ENCODE measurements at regions not wholly inside any gene's neighbourhood (a gene's known extent, or its start where the extent isn't known, plus 50 kb on each side); places are given as distances from the start of the nearest gene placed in this dataset.

DNA sequence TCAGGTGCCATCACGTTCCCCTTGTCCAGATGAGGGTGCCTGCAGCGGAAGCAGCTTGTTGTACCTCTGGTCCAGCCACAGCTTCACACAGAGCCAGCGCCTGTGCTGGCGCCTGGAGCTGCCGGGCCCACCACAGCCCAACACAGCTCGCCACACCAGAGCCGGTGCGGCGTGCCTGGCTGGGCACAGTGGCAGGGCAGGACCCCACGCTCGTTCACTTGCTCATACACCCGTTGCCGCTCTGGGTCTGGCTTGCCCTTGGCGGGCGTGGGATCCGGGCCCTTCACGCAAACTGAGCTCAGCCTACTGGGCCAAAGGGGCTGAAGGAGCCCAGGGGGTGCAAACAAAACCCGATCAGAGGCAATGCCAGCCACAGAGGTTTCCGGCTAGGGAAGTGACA, 492.5 kb upstream of the MANEA start:
- ChIA-PET CTCF (ENCODE audit: low intra/inter-chr PET ratio) (no interaction called here), POLR2A (no interaction called here)
- DNase-seq (ENCODE audit: extremely low read depth in 1 of 4, low spot score in 3 of 4) = no peak
- H3K27ac ChIP-seq (ENCODE audit: extremely low read depth, low read depth, low read length) = no peak overlapping the region
- intact Hi-C loops (cut with micrococcal nuclease) = no loop called here
- no peak overlapping the region for H3K9ac ChIP-seq (ENCODE audit: insufficient read depth in 1 of 2, low read depth in 2 of 2, low read length in 2 of 2)
- no peak overlapping the region for H3K4me3 ChIP-seq
- in situ Hi-C loops (cut with MboI) = loop anchor here (5.0 kb wide), 1 partner anchor 73 kb away; no protein-coding TSS in a partner anchor
- no peak for FAIRE-seq
- no peak for ATAC-seq
- no peaks in the 10 kb centered on the region for H3K9me3 ChIP-seq (replicated peaks; ENCODE audit: control insufficient read depth, insufficient read depth, low read depth, low read length)
- TF ChIP-seq PRPF4 (IDR thresholded peaks at IDR 0.05; ENCODE audit: insufficient read depth, low read depth, low read length, poor library complexity, severe bottlenecking) (no peak), FUS (optimal IDR thresholded peaks at IDR 0.05; ENCODE audit: low read depth, low read length) (no peak), HMGN3 (IDR thresholded peaks at IDR 0.05; ENCODE audit: borderline replicate concordance, extremely low read depth, insufficient read length, low read depth, low read length) (no peak), PHF21A (IDR thresholded peaks at IDR 0.05; ENCODE audit: borderline replicate concordance, low read depth) (no peak), CTBP1 (IDR thresholded peaks at IDR 0.05; ENCODE audit: borderline replicate concordance) (no peak), PCBP2 (IDR thresholded peaks at IDR 0.05; ENCODE audit: low read depth, low read length, poor library complexity, severe bottlenecking) (no peak), NFE2 (IDR thresholded peaks at IDR 0.05; ENCODE audit: low read depth) (no peak), MTA3 (IDR thresholded peaks at IDR 0.05; ENCODE audit: borderline replicate concordance) (no peak), EP400 (IDR thresholded peaks at IDR 0.05) (no peak), ZNF347 (CRISPR knock-in tag; IDR thresholded peaks at IDR 0.05; ENCODE audit: low read depth) (no peak), RFX7 (CRISPR knock-in tag; IDR thresholded peaks at IDR 0.05) (no peak), CAMTA2 (CRISPR knock-in tag; conservative IDR thresholded peaks at IDR 0.05) (no peak), ADNP (tag; IDR thresholded peaks at IDR 0.05) (no peak)
- TF ChIP-seq, protein P1, sequence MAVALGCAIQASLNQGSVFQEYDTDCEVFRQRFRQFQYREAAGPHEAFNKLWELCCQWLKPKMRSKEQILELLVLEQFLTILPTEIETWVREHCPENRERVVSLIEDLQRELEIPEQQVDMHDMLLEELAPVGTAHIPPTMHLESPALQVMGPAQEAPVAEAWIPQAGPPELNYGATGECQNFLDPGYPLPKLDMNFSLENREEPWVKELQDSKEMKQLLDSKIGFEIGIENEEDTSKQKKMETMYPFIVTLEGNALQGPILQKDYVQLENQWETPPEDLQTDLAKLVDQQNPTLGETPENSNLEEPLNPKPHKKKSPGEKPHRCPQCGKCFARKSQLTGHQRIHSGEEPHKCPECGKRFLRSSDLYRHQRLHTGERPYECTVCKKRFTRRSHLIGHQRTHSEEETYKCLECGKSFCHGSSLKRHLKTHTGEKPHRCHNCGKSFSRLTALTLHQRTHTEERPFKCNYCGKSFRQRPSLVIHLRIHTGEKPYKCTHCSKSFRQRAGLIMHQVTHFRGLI (CRISPR knock-in tag; IDR thresholded peaks at IDR 0.05) = no peak
- TF ChIP-seq, protein P2, sequence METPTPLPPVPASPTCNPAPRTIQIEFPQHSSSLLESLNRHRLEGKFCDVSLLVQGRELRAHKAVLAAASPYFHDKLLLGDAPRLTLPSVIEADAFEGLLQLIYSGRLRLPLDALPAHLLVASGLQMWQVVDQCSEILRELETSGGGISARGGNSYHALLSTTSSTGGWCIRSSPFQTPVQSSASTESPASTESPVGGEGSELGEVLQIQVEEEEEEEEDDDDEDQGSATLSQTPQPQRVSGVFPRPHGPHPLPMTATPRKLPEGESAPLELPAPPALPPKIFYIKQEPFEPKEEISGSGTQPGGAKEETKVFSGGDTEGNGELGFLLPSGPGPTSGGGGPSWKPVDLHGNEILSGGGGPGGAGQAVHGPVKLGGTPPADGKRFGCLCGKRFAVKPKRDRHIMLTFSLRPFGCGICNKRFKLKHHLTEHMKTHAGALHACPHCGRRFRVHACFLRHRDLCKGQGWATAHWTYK (CRISPR knock-in tag; IDR thresholded peaks at IDR 0.05) = no peak
- TF ChIP-seq, protein P3, sequence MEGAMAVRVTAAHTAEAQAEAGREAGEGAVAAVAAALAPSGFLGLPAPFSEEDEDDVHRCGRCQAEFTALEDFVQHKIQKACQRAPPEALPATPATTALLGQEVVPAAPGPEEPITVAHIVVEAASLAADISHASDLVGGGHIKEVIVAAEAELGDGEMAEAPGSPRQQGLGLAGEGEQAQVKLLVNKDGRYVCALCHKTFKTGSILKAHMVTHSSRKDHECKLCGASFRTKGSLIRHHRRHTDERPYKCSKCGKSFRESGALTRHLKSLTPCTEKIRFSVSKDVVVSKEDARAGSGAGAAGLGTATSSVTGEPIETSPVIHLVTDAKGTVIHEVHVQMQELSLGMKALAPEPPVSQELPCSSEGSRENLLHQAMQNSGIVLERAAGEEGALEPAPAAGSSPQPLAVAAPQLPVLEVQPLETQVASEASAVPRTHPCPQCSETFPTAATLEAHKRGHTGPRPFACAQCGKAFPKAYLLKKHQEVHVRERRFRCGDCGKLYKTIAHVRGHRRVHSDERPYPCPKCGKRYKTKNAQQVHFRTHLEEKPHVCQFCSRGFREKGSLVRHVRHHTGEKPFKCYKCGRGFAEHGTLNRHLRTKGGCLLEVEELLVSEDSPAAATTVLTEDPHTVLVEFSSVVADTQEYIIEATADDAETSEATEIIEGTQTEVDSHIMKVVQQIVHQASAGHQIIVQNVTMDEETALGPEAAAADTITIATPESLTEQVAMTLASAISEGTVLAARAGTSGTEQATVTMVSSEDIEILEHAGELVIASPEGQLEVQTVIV (CRISPR knock-in tag; IDR thresholded peaks at IDR 0.05; ENCODE audit: borderline replicate concordance) = no peak
- no peaks in the 10 kb centered on the region for H3K27me3 ChIP-seq (ENCODE audit: control insufficient read depth in 2 of 2, insufficient read depth in 2 of 2, low read length in 2 of 2)
- H2AFZ ChIP-seq (ENCODE audit: low read depth, low read length) = no peak overlapping the region
- H3K4me2 ChIP-seq (ENCODE audit: insufficient read depth, low read length) = no peak overlapping the region
- no peaks in the 10 kb centered on the region for H4K20me1 ChIP-seq (replicated peaks; ENCODE audit: control insufficient read depth, insufficient read depth, low read length)
- no peaks in the 10 kb centered on the region for H3K79me2 ChIP-seq (ENCODE audit: control insufficient read depth, insufficient read depth, low read length)
- BruUV-seq (replicated peaks) = no TSS peak
- no peaks in the 10 kb centered on the region for H3K4me1 ChIP-seq (replicated peaks in 1 of 2; ENCODE audit: control insufficient read depth in 2 of 2, insufficient read depth in 2 of 2, low read length in 2 of 2)
- 1% methylated on average over 16 of the region's 19 CpGs for WGBS (ENCODE audit: insufficient coverage, low coverage, missing lambda C conversion rate)
- H3K9me1 ChIP-seq (ENCODE audit: control insufficient read depth, insufficient read depth, low read length) = no peaks in the 10 kb centered on the region
- no peaks in the 10 kb centered on the region for H3K36me3 ChIP-seq (ENCODE audit: control insufficient read depth, insufficient read depth, low read length)
